GM13977 (cell line): ENCODE measurements at regions not wholly inside any gene's neighbourhood (a gene's known extent, or its start where the extent isn't known, plus 50 kb on each side); places are given as distances from the start of the nearest gene placed in this dataset.

Experiments used
- DNase-seq: peaks from one replicate; pipeline ENCODE4 v3.0.0; 2012; ENCODE audit warnings: low spot score
- in situ Hi-C: fragments of 300-500 bp; cut with MboI; formaldehyde crosslinking; loops from one replicate; pipeline ENCODE4 v1.12.0; 2022; ENCODE audit warnings: low sequenced_read_pairs, low pct_unique_long_range_greater_than_20kb, mixed read lengths, inconsistent platforms; ENCODE audit not compliant: unreplicated experiment
- TF ChIP-seq, protein P1 (sequence below): IDR thresholded peaks from 2 replicates; pipeline ENCODE4 v1.5.1; 2012; ENCODE audit warnings: mild to moderate bottlenecking, control low read depth; ENCODE audit not compliant: insufficient read depth; ENCODE audit errors: extremely low read depth, missing control alignments

DNA sequence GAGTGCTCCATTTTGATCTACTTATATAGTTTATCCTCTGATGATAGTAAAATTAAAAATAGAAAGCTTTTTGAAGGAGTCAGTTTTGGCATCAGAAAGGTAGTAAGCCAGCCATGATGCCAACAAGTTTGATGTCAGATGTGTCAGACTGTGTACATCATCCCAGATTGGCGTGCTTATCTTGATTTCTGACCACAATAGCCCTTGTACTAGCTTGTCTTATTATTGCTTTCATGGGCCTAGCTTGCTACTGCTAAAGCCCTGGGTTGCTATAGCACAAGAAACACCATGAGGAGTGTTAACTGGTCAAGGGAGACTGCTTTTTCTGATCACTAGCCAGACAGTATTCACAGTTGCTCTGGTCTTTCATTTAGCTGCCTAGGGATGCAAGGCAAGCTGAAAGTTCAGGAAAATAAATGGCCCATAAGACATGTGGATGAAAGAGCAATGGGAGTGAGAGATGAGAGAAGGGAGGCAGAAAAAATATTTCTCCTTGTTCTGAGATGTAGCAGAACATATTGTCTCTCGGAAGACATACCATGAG is 1038.5 kb downstream of the JRKL start:
- TF ChIP-seq, protein P1, sequence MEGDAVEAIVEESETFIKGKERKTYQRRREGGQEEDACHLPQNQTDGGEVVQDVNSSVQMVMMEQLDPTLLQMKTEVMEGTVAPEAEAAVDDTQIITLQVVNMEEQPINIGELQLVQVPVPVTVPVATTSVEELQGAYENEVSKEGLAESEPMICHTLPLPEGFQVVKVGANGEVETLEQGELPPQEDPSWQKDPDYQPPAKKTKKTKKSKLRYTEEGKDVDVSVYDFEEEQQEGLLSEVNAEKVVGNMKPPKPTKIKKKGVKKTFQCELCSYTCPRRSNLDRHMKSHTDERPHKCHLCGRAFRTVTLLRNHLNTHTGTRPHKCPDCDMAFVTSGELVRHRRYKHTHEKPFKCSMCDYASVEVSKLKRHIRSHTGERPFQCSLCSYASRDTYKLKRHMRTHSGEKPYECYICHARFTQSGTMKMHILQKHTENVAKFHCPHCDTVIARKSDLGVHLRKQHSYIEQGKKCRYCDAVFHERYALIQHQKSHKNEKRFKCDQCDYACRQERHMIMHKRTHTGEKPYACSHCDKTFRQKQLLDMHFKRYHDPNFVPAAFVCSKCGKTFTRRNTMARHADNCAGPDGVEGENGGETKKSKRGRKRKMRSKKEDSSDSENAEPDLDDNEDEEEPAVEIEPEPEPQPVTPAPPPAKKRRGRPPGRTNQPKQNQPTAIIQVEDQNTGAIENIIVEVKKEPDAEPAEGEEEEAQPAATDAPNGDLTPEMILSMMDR, result no peak
- no peak for DNase-seq
- in situ Hi-C loops, result no loop called here

DNA sequence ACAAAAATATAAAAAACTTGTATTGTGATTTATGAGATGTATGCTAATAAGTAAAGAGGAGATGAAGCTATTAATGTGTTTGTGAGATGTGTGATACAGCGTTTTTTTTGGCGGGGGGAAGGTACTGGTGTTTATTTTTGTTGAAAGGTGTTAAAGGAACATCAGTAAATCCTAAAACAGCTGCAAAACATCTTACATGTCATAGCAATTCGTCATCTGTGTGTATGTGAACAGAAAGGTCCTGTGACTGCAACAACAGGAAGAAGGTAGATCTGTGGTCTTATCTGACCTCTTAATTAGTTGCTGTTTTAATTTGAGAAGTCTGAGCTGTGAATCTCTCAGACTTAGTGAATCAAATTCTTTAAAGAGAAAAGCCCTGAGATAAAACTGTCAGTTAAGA is 1041.1 kb downstream of the JRKL start:
- DNase-seq, result no peak
- TF ChIP-seq, protein P1, result no peak
- in situ Hi-C loops, result no loop called here

DNA sequence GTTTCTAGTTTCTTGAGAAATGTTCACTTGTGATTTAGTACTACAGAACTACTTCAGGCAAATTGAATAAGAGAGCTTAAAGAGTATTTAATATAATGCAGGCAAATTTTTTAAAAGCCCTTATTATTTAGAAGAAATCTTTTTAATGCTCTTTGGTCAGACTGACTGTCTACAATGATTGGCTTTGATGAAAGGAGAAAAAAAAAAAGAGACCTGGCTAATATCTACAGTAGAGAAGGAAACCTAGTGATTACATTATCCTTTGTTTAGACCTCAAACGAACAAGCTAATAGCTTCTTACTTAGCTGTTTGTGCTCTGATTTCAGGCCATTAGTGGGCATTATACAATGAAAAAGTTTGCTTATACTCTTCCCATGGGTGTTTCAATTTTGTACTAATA is 1043.1 kb downstream of the JRKL start:
- in situ Hi-C loops, result no loop called here
- TF ChIP-seq, protein P1, result no peak
- no peak for DNase-seq

DNA sequence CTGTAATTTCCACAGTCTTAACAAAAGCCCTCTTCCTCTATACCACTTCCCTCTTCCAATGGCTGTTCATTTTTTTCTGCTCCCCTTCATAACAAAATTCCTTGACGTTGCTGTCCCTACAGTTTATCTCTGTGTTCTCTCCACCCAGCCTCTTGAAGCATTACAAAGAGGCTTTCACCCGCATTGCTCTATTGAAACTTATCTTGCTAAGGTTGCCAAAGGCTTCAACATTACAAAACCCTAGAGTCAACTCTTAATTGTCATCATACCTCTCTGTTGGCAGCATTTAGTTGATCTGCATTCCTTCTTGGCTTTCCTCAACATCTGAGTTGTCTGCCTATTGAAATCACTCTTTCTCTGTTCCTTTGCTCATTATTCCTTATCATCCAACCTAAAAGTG is 1055.7 kb downstream of the JRKL start:
- in situ Hi-C loops, result no loop called here
- no peak for DNase-seq
- TF ChIP-seq, protein P1, result no peak

DNA sequence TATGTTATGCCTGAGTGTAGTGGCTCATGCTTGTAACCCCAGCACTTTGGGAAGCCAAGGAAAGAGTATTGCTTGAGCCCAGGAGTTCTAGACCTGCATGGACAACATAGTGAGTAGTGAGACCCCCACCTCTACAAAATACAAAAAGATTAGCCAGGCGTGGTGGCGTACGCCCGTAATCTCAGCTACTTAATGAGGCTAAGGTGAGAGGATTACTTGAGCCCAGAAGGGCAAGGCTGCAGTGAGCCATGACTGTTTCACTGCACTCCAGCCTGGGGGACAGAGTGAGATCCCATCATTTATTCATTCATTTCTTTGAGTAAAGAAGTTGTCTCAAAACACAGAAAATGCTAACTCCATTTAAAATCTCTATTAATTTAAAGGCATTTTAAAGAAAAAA is 1061.6 kb downstream of the JRKL start:
- TF ChIP-seq, protein P1, result no peak
- DNase-seq, result no peak
- in situ Hi-C loops, result no loop called here

DNA sequence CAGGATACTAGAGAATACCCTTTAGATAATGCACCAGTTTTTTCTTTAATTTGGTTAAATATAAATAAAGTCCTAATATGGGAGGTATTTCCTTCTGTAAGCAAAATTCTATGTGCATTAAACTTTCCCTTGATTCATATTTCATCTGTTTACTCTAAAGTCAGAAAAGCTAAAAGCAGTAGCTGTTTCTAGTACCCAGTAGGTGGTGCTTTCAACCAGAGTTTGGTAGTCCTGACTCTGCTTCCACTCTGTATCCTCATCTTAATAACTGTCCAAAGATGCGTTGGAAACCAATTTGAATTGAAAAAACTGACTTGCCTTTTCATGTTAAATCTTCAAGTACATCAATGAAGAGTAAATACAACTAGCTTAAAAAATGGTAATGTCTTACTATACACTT is 1065.2 kb downstream of the JRKL start:
- TF ChIP-seq, protein P1, result no peak
- in situ Hi-C loops, result no loop called here
- DNase-seq, result no peak

DNA sequence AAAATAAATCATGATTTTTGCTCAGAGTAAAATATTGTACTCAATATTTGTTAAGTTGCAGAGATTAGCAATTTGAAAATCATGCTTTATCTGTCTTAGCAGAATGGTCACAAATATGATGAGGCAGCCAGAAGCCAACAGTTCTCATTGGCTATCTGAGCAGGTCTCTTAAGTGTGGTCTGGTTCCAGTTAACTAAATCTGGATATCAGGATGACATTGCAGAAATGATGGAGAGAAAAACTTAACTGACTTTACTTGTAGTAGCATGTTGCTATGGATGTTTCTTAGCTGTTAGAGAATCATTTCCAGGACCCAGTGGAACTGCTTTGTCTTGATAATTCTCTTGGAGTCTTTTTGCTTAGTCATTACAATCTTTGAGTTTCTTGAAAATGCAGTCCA is 1070.3 kb downstream of the JRKL start:
- TF ChIP-seq, protein P1, result no peak
- no peak for DNase-seq
- in situ Hi-C loops, result no loop called here
